ENCODE measurements at regions not wholly inside any gene's neighbourhood (a gene's known extent, or its start where the extent isn't known, plus 50 kb on each side); places are given as distances from the start of the nearest gene placed in this dataset.
A peak's percentile ranks its signal among the peaks of the same experiment; 100 is the strongest.

GRCh38 chr6:132202574-132202973 is 198.7 kb downstream of the MOXD1 start:
- TF ChIP-seq CTCF (IDR thresholded peaks at IDR 0.05; ENCODE audit: low read depth, low read length): no peak
- DNase-seq (ENCODE audit: extremely low read depth, low read depth): peak; percentile 75

GRCh38 chr6:132199343-132199742 is 201.9 kb downstream of the MOXD1 start:
- no peak for TF ChIP-seq CTCF (IDR thresholded peaks at IDR 0.05; ENCODE audit: low read depth, low read length)
- no peak for DNase-seq (ENCODE audit: extremely low read depth, low read depth)

- no peak for TF ChIP-seq CTCF (IDR thresholded peaks at IDR 0.05; ENCODE audit: low read depth, low read length)
- DNase-seq (ENCODE audit: extremely low read depth, low read depth): no peak
These were observed 202.4 kb downstream of the MOXD1 start for GRCh38 chr6:132198896-132199295.

GRCh38 chr6:132198040-132198439 is 203.2 kb downstream of the MOXD1 start:
- TF ChIP-seq CTCF (IDR thresholded peaks at IDR 0.05; ENCODE audit: low read depth, low read length): no peak
- DNase-seq (ENCODE audit: extremely low read depth, low read depth): no peak

GRCh38 chr6:132194529-132194928 is 206.7 kb downstream of the MOXD1 start:
- DNase-seq (ENCODE audit: extremely low read depth, low read depth): no peak
- no peak for TF ChIP-seq CTCF (IDR thresholded peaks at IDR 0.05; ENCODE audit: low read depth, low read length)

GRCh38 chr6:132192631-132193030 is 208.6 kb downstream of the MOXD1 start:
- TF ChIP-seq CTCF (IDR thresholded peaks at IDR 0.05; ENCODE audit: low read depth, low read length): no peak
- no peak for DNase-seq (ENCODE audit: extremely low read depth, low read depth)

- no peak for TF ChIP-seq CTCF (IDR thresholded peaks at IDR 0.05; ENCODE audit: low read depth, low read length)
- peak; percentile 77 for DNase-seq (ENCODE audit: extremely low read depth, low read depth)
These were observed 210.5 kb downstream of the MOXD1 start for GRCh38 chr6:132190815-132191175.
